Heart right ventricle (tissue), 16 donors: ENCODE measurements at regions not wholly inside any gene's neighbourhood (a gene's known extent, or its start where the extent isn't known, plus 50 kb on each side); places are given as distances from the start of the nearest gene placed in this dataset.

Experiments used
- ATAC-seq, 8 donors: fragments of 200-7000 bp; cut with Tn5 transposase; one replicate each; pipeline ENCODE4 v1.9.1; 2020; ENCODE audit warnings: mild to moderate bottlenecking in 8 of 8, moderate library complexity in 8 of 8, moderate number of reproducible peaks in 1 of 8
- DNase-seq, 2 donors: peaks; one replicate each; pipeline ENCODE4 v3.0.0-alpha.2; 2020
- H3K27ac ChIP-seq, 10 donors: fragments of 200-600 bp; sonication (generic) in 2 of 10; one replicate each; pipeline versions ENCODE4 v1.5.0 to v1.8.0; 2020 to 2022; ENCODE audit warnings: mild to moderate bottlenecking in 3 of 10
- H3K27me3 ChIP-seq, 7 donors: fragments of 200-600 bp; one replicate each; pipeline ENCODE4 v1.8.0; 2021 to 2022; ENCODE audit warnings: mild to moderate bottlenecking in 2 of 7
- H3K36me3 ChIP-seq, 9 donors: fragments of 200-600 bp; sonication (generic) in 1 of 9; one replicate each; pipeline versions ENCODE4 v1.5.0 to v1.8.0; 2020 to 2022; ENCODE audit warnings: mild to moderate bottlenecking in 2 of 9
- H3K4me1 ChIP-seq, 9 donors: fragments of 200-600 bp; sonication (generic) in 1 of 9; one replicate each; pipeline versions ENCODE4 v1.5.0 to v1.8.0; 2020 to 2022; ENCODE audit warnings: mild to moderate bottlenecking in 4 of 9
- H3K4me3 ChIP-seq, 10 donors: fragments of 200-600 bp; sonication (generic) in 2 of 10; one replicate each; pipeline versions ENCODE4 v1.5.0 to v1.8.0; 2020 to 2022; ENCODE audit warnings: mild to moderate bottlenecking in 7 of 10, moderate library complexity in 2 of 10
- H3K9me3 ChIP-seq, 11 donors: fragments of 200-600 bp in 10 of 11; sonication (generic) in 2 of 11; one replicate each; pipeline versions ENCODE4 v1.5.0 to v1.8.0; 2013 to 2022; ENCODE audit warnings: mild to moderate bottlenecking in 2 of 11, control low read depth in 1 of 11, moderate library complexity in 1 of 11
- CTCF ChIP-seq, 9 donors: fragments of 200-600 bp; sonication (generic) in 2 of 9; IDR thresholded peaks; one replicate each; pipeline versions ENCODE4 v1.5.0 to v1.8.0; 2021 to 2022; ENCODE audit warnings: antibody characterized with exemption in 9 of 9, mild to moderate bottlenecking in 5 of 9, moderate library complexity in 1 of 9
- WGBS, 2 donors: extraction: QIAGEN DNeasy Blood & Tissue Kit; methylation state at CpG; one replicate each; pipeline ENCODE4 v1.1.7; 2013; ENCODE audit warnings: inconsistent platforms in 1 of 2; 5-methylcytosine and 5-hydroxymethylcytosine counted together
- intact Hi-C, 10 donors: fragments of 100-400 bp; cut with DNase I; formaldehyde crosslinking; loops; one replicate each; pipeline versions ENCODE4 v1.11.1 to v1.14.2; 2022
- donor health status: Arrhythmogenic right ventricular cardiomyopathy.
- donor health status: ischemic (EF 13 %, LVEDD 7.1; RV severe dilation, severe dysfunction).
- donor health status: healthy with polysubstance abuse.
- donor health status: DM: no; HTN: yes; CAD: no.
- donor health status: DM: no; HTN: no; CAD: no.
- donor health status: ischemic (EF 25% LVEDD 6.9; RV normal size, moderate dysfunction).
- donor health status: ischemic (EF 25% LVEDD 5.7; RV mildly dilated, moderate dysfunction).
- donor health status: healthy.
- donor health status: DM: yes; HTN: yes; CAD: no.
- donor health status: Ischemic cardiomyopathy.
- donor health status: ischemic (EF 35%, LVEDD 5.7; RV mildly dilated, moderate dysfunction).
- donor health status: nonischemic (EF 11% LVEDD 7.7; RV severe dilation, severe dysfunction).
- donor health status: DM: yes; HTN: yes; CAD: no.
- donor health status: PGD.
- donor health status: ischemic (EF 29% LVEDD 5.4; RV normal size, mild dysfunction).
- donor health status: nonischemic (EF 23%, LVEDD 6.1; RV moderate dilation, normal function).

GRCh38 chr11:69403556-69404215 is 77.8 kb upstream of the LINC01488 start:
- Histone ChIP-seq H3K36me3 (no peaks in the 10 kb centered on the region), H3K27ac (no peak overlapping the region), H3K27me3 (no peaks in the 10 kb centered on the region), H3K9me3 (peaks cover 0 to 14% (median 0%) of the 10 kb centered on the region in 11 donors), H3K4me1 (peaks cover 0 to 4% (median 0%) of the 10 kb centered on the region in 9 donors), H3K4me3 (no peak overlapping the region)
- ATAC-seq, result no peak
- no peak for DNase-seq
- intact Hi-C loops, result no loop called here
- 82 to 85% methylated on average over 8 of the region's 8 CpGs for WGBS, 2 donors
- TF ChIP-seq CTCF (IDR thresholded peaks at IDR 0.05), result no peak

- intact Hi-C loops, result no loop called here
- Histone ChIP-seq H3K27me3 (no peaks in the 10 kb centered on the region), H3K27ac (no peak overlapping the region), H3K36me3 (no peaks in the 10 kb centered on the region), H3K9me3 (peaks cover 0 to 11% (median 0%) of the 10 kb centered on the region in 11 donors), H3K4me3 (no peak overlapping the region), H3K4me1 (peaks cover 0 to 8% (median 0%) of the 10 kb centered on the region in 9 donors)
- ATAC-seq (no peak), DNase-seq (no peak)
- WGBS, 2 donors, result 95% methylated on average over 3 of the region's 3 CpGs
- no peak for TF ChIP-seq CTCF (IDR thresholded peaks at IDR 0.05)
These were observed 75.4 kb upstream of the LINC01488 start for GRCh38 chr11:69406060-69406459.

GRCh38 chr11:69409812-69410645 is 71.4 kb upstream of the LINC01488 start:
- intact Hi-C loops, result loop anchor here in 3 of 10 donors (10.0 kb wide), 2 partner anchors 105 to 115 kb away; partner anchors contain the start of gene MYEOV (in 2 of the 3)
- no peaks in the 10 kb centered on the region for H3K9me3 ChIP-seq
- no peak overlapping the region for H3K27ac ChIP-seq
- peaks cover 0 to 17% (median 8%) of the 10 kb centered on the region in 9 donors for H3K4me1 ChIP-seq
- no peaks in the 10 kb centered on the region for H3K27me3 ChIP-seq
- ATAC-seq (peak in 2 of 8 donors; percentile 42 to 49), DNase-seq (no peak)
- H3K36me3 ChIP-seq, result no peaks in the 10 kb centered on the region
- TF ChIP-seq CTCF (IDR thresholded peaks at IDR 0.05), result no peak
- H3K4me3 ChIP-seq, result no peak overlapping the region
- 71% methylated on average over 13 of the region's 13 CpGs for WGBS, 2 donors

GRCh38 chr11:69411257-69411924 is 70.1 kb upstream of the LINC01488 start:
- no peaks in the 10 kb centered on the region for H3K27me3 ChIP-seq
- no peak for TF ChIP-seq CTCF (IDR thresholded peaks at IDR 0.05)
- no peak overlapping the region for H3K4me3 ChIP-seq
- WGBS, 2 donors, result 88 to 89% methylated on average over 8 of the region's 8 CpGs
- no peaks in the 10 kb centered on the region for H3K9me3 ChIP-seq
- ATAC-seq (no peak), DNase-seq (no peak)
- intact Hi-C loops, result loop anchor here in 3 of 10 donors (10.0 kb wide), 2 partner anchors 107 to 117 kb away; partner anchors contain the start of gene MYEOV (in 2 of the 3)
- no peak overlapping the region for H3K27ac ChIP-seq
- peaks cover 9 to 31% (median 22%) of the 10 kb centered on the region in 9 donors for H3K4me1 ChIP-seq
- H3K36me3 ChIP-seq, result no peaks in the 10 kb centered on the region
